H9 (cell line): ENCODE measurements at regions not wholly inside any gene's neighbourhood (a gene's known extent, or its start where the extent isn't known, plus 50 kb on each side); places are given as distances from the start of the nearest gene placed in this dataset.
A peak's percentile ranks its signal among the peaks of the same experiment; 100 is the strongest.

Experiments used
- DNase-seq: peaks from one replicate; pipeline ENCODE4 v3.0.0-alpha.2; 2017
- H2AFZ ChIP-seq: one replicate; pipeline ENCODE4 v1.6.1; 2013; ENCODE audit warnings: mild to moderate bottlenecking, low read length, control low read depth, moderate library complexity
- H2AK5ac ChIP-seq: 2 replicates; pipeline ENCODE4 v1.6.1; 2013; ENCODE audit warnings: low read length, control low read depth, mixed read lengths; ENCODE audit not compliant: insufficient read length
- H2BK120ac ChIP-seq: one replicate; pipeline ENCODE4 v1.6.1; 2013; ENCODE audit warnings: low read depth, mild to moderate bottlenecking, low read length, control low read depth, inconsistent platforms; ENCODE audit not compliant: poor library complexity, severe bottlenecking
- H2BK12ac ChIP-seq: 2 replicates; pipeline ENCODE4 v1.6.1; 2013; ENCODE audit warnings: low read length, control low read depth, mixed read lengths, low read depth; ENCODE audit not compliant: insufficient read length
- H2BK15ac ChIP-seq: 2 replicates; pipeline ENCODE4 v1.6.1; 2013; ENCODE audit warnings: low read depth, low read length, control low read depth
- H2BK20ac ChIP-seq: one replicate; pipeline ENCODE4 v1.6.1; 2013; ENCODE audit warnings: low read depth, mild to moderate bottlenecking, low read length, control low read depth, inconsistent platforms; ENCODE audit not compliant: poor library complexity, severe bottlenecking
- H2BK5ac ChIP-seq: 2 replicates; pipeline ENCODE4 v1.6.1; 2013; ENCODE audit warnings: low read length, control low read depth, mixed read lengths; ENCODE audit not compliant: insufficient read length
- H3K14ac ChIP-seq: 2 replicates; pipeline ENCODE4 v1.6.1; 2013; ENCODE audit warnings: low read length, control low read depth; ENCODE audit not compliant: insufficient read depth
- H3K18ac ChIP-seq: 2 replicates; pipeline ENCODE4 v1.6.1; 2013; ENCODE audit warnings: low read depth, mild to moderate bottlenecking, mixed read lengths, low read length, control low read depth; ENCODE audit not compliant: insufficient read length
- H3K23ac ChIP-seq: 2 replicates; pipeline ENCODE4 v1.6.1; 2013; ENCODE audit warnings: low read length, control low read depth, mixed read lengths, low read depth; ENCODE audit not compliant: insufficient read length
- H3K23me2 ChIP-seq: 2 replicates; pipeline ENCODE4 v1.6.1; 2013; ENCODE audit warnings: low read depth, mild to moderate bottlenecking, mixed read lengths, low read length, control low read depth; ENCODE audit not compliant: insufficient read length, poor library complexity, severe bottlenecking
- H3K27ac ChIP-seq: 2 replicates; pipeline ENCODE4 v1.5.1; 2013; ENCODE audit warnings: low read length, control low read depth, mixed read lengths, low read depth; ENCODE audit not compliant: insufficient read length
- H3K27me3 ChIP-seq: 2 replicates; pipeline ENCODE4 v1.6.1; 2013; ENCODE audit warnings: low read length, control low read depth, inconsistent platforms; ENCODE audit not compliant: insufficient read depth
- H3K4ac ChIP-seq: 2 replicates; pipeline ENCODE4 v1.6.1; 2013; ENCODE audit warnings: low read depth, mild to moderate bottlenecking, control low read depth, inconsistent platforms, low read length, moderate library complexity
- H3K4me1 ChIP-seq: 2 replicates; pipeline ENCODE4 v1.6.1; 2013; ENCODE audit warnings: low read length, control low read depth, inconsistent platforms; ENCODE audit not compliant: insufficient read depth
- H3K4me2 ChIP-seq: 2 replicates; pipeline ENCODE4 v1.6.1; 2013; ENCODE audit warnings: low read length, control low read depth, mixed read lengths; ENCODE audit not compliant: insufficient read length, insufficient read depth
- H3K56ac ChIP-seq: 2 replicates; pipeline ENCODE4 v1.6.1; 2013; ENCODE audit warnings: low read depth, mild to moderate bottlenecking, mixed read lengths, low read length, control low read depth; ENCODE audit not compliant: insufficient read length
- H3K79me1 ChIP-seq: 2 replicates; pipeline ENCODE4 v1.6.1; 2013; ENCODE audit warnings: low read depth, mild to moderate bottlenecking, moderate library complexity, low read length, control low read depth, inconsistent platforms; ENCODE audit not compliant: insufficient read depth, poor library complexity, severe bottlenecking
- H3K79me2 ChIP-seq: 2 replicates; pipeline ENCODE4 v1.6.1; 2013; ENCODE audit warnings: low read length, control low read depth, inconsistent platforms; ENCODE audit not compliant: insufficient read depth
- H3K9ac ChIP-seq: 2 replicates; pipeline ENCODE4 v1.6.1; 2013; ENCODE audit warnings: low read length, control low read depth, mixed read lengths; ENCODE audit not compliant: insufficient read length; ENCODE audit errors: extremely low read depth
- H3K9me3 ChIP-seq: one replicate; pipeline ENCODE4 v1.6.1; 2013; ENCODE audit warnings: low read depth, low read length, inconsistent platforms; ENCODE audit not compliant: control insufficient read depth
- H3T11ph ChIP-seq: one replicate; pipeline ENCODE4 v1.6.1; 2013; ENCODE audit warnings: mild to moderate bottlenecking, low read length, control low read depth, inconsistent platforms
- H4K20me1 ChIP-seq: one replicate; pipeline ENCODE4 v1.6.1; 2013; ENCODE audit not compliant: control insufficient read depth, insufficient read length, insufficient read depth
- H4K5ac ChIP-seq: 2 replicates; pipeline ENCODE4 v1.6.1; 2013; ENCODE audit warnings: low read depth, mild to moderate bottlenecking, mixed read lengths, low read length, control low read depth; ENCODE audit not compliant: insufficient read length
- H4K8ac ChIP-seq: replicated peaks from 2 replicates; pipeline ENCODE4 v1.6.1; 2013; ENCODE audit warnings: low read length, control low read depth, mixed read lengths, low read depth; ENCODE audit not compliant: insufficient read length
- H4K91ac ChIP-seq: 2 replicates; pipeline ENCODE4 v1.6.1; 2013; ENCODE audit warnings: low read depth, mild to moderate bottlenecking, moderate library complexity, mixed read lengths, low read length, control low read depth; ENCODE audit not compliant: insufficient read length
- H3K27ac Mint-ChIP-seq, 3 experiments: 2 replicates in 2 of 3; 3 replicates in 1 of 3; pipeline ENCODE4 v1.8.0; 2020 to 2021; ENCODE audit warnings: mixed read lengths in 3 of 3, mild to moderate bottlenecking in 1 of 3, moderate library complexity in 1 of 3
- H3K27me3 Mint-ChIP-seq: 2 replicates; pipeline ENCODE4 v1.8.0; 2021; ENCODE audit warnings: low read depth, mild to moderate bottlenecking, moderate library complexity, mixed read lengths
- H3K36me3 Mint-ChIP-seq, 3 experiments: 2 replicates in 2 of 3; 3 replicates in 1 of 3; pipeline ENCODE4 v1.8.0; 2020 to 2021; ENCODE audit warnings: low read depth in 3 of 3, mixed read lengths in 3 of 3; ENCODE audit not compliant: insufficient read depth in 1 of 3
- H3K4me1 Mint-ChIP-seq, 2 experiments: 2 replicates each; pipeline ENCODE4 v1.8.0; 2020; ENCODE audit warnings: mixed read lengths in 2 of 2
- H3K4me3 Mint-ChIP-seq, 2 experiments: 2 replicates in 1 of 2; 3 replicates in 1 of 2; pipeline ENCODE4 v1.8.0; 2020 to 2021; ENCODE audit warnings: mild to moderate bottlenecking in 2 of 2, mixed read lengths in 2 of 2, moderate library complexity in 1 of 2
- H3K9me3 Mint-ChIP-seq, 2 experiments: 2 replicates in 1 of 2; 3 replicates in 1 of 2; pipeline ENCODE4 v1.8.0; 2020; ENCODE audit warnings: mild to moderate bottlenecking in 2 of 2, mixed read lengths in 2 of 2, moderate library complexity in 1 of 2
- CTCF ChIP-seq: fragments of 200-600 bp; sonication (generic); conservative IDR thresholded peaks from 3 replicates; pipeline ENCODE4 v1.8.0; 2021; ENCODE audit warnings: antibody characterized with exemption, mild to moderate bottlenecking
- WGBS: extraction: QIAGEN DNeasy Blood & Tissue Kit; methylation state at CpG from one replicate; pipeline ENCODE4 v1.1.7; 2013; ENCODE audit warnings: missing lambda C conversion rate, low lambda C conversion rate, mixed read lengths; ENCODE audit not compliant: insufficient read length; ENCODE audit errors: extremely low coverage; 5-methylcytosine and 5-hydroxymethylcytosine counted together

GRCh38 chr1:231091831-231092301 is 51.8 kb upstream of the FAM89A start:
- H3K79me1 ChIP-seq, result no peaks in the 10 kb centered on the region
- H2BK12ac ChIP-seq, result no peak overlapping the region
- no peaks in the 10 kb centered on the region for H3K36me3 Mint-ChIP-seq
- peaks cover 87% of the 10 kb centered on the region for H3K27me3 Mint-ChIP-seq
- H4K20me1 ChIP-seq, result no peaks in the 10 kb centered on the region
- H3K9me3 ChIP-seq, result no peaks in the 10 kb centered on the region
- no peak overlapping the region for H3K4ac ChIP-seq
- H3K4me3 Mint-ChIP-seq, result no peak overlapping the region
- H4K8ac ChIP-seq, result no peak overlapping the region
- H3K27ac Mint-ChIP-seq, result no peak overlapping the region; a peak in 1 of 7 replicates
- no peak overlapping the region for H2AFZ ChIP-seq
- no peaks in the 10 kb centered on the region for H3K79me2 ChIP-seq
- no peak overlapping the region for H3K18ac ChIP-seq
- no peak overlapping the region for H3T11ph ChIP-seq
- no peak overlapping the region for H2BK5ac ChIP-seq
- no peak overlapping the region for H3K27ac ChIP-seq
- peak; percentile 87 for TF ChIP-seq CTCF
- H3K56ac ChIP-seq, result no peak overlapping the region
- no peak overlapping the region for H2BK120ac ChIP-seq
- H3K4me1 Mint-ChIP-seq, result peaks cover 2 to 6% of the 10 kb centered on the region in 2 experiments; a peak in 3 of 4 replicates
- H4K5ac ChIP-seq, result no peak overlapping the region
- no peak overlapping the region for H3K4me2 ChIP-seq
- H3K4me1 ChIP-seq, result no peaks in the 10 kb centered on the region
- no peak overlapping the region for H3K23ac ChIP-seq
- H3K9ac ChIP-seq, result no peak overlapping the region
- H2AK5ac ChIP-seq, result no peak overlapping the region
- no peak overlapping the region for H2BK20ac ChIP-seq
- no CpG with 5 or more reads among the region's 13 CpGs for WGBS
- no peak overlapping the region for H2BK15ac ChIP-seq
- H3K23me2 ChIP-seq, result no peaks in the 10 kb centered on the region
- peaks cover 4% of the 10 kb centered on the region; the same call in 1 of the 2 replicates for H3K27me3 ChIP-seq
- H3K9me3 Mint-ChIP-seq, result peaks cover 0 to 6% of the 10 kb centered on the region in 2 experiments; a peak in 1 of 5 replicates
- H4K91ac ChIP-seq, result no peak overlapping the region
- H3K14ac ChIP-seq, result no peak overlapping the region
- peak; percentile 67 for DNase-seq
